Muscle layer of duodenum (tissue), 2 donors: ENCODE measurements at regions not wholly inside any gene's neighbourhood (a gene's known extent, or its start where the extent isn't known, plus 50 kb on each side); places are given as distances from the start of the nearest gene placed in this dataset.
"Not testable (repeated sequence)": the region's sequence is repeated elsewhere in the genome, so short reads cannot be mapped to it uniquely, and the experiment has no call there.

Experiments
- H3K27ac ChIP-seq: one replicate; pipeline ENCODE4 v1.7.0; 2013; ENCODE audit warnings: mild to moderate bottlenecking, low read length
- H3K27me3 ChIP-seq: one replicate; pipeline ENCODE4 v1.7.0; 2013; ENCODE audit warnings: low read depth, mild to moderate bottlenecking, control low read depth, low read length
- H3K36me3 ChIP-seq, 2 donors: one replicate each; pipeline ENCODE4 v1.7.0; 2013; ENCODE audit warnings: low read length in 2 of 2, control low read depth in 1 of 2, mild to moderate bottlenecking in 1 of 2; ENCODE audit not compliant: insufficient read depth in 2 of 2, control insufficient read depth in 1 of 2
- H3K4me1 ChIP-seq, 2 donors: one replicate each; pipeline ENCODE4 v1.7.0; 2013; ENCODE audit warnings: low read length in 2 of 2, mild to moderate bottlenecking in 2 of 2, control low read depth in 1 of 2, moderate library complexity in 1 of 2; ENCODE audit not compliant: insufficient read depth in 2 of 2, control insufficient read depth in 1 of 2
- H3K4me3 ChIP-seq, 2 donors: one replicate each; pipeline ENCODE4 v1.7.0; 2013; ENCODE audit warnings: low read length in 2 of 2, low read depth in 1 of 2, mild to moderate bottlenecking in 1 of 2
- H3K9me3 ChIP-seq, 2 donors: one replicate each; pipeline ENCODE4 v1.7.0; 2013; ENCODE audit warnings: low read length in 2 of 2, control low read depth in 1 of 2, mild to moderate bottlenecking in 1 of 2; ENCODE audit not compliant: control insufficient read depth in 1 of 2
- donor health status: healthy.

GRCh38 chr1:102500758-102501157, 504.0 kb upstream of the OLFM3 start:
- H3K27ac ChIP-seq: no peak overlapping the region
- H3K36me3 ChIP-seq: no peaks in the 10 kb centered on the region

GRCh38 chr1:102498929-102499328, 502.2 kb upstream of the OLFM3 start:
- Histone ChIP-seq H3K27ac (no peak overlapping the region), H3K9me3 (peaks cover 6 to 8% of the 10 kb centered on the region in 2 donors), H3K4me1 (no peaks in the 10 kb centered on the region), H3K27me3 (no peaks in the 10 kb centered on the region), H3K36me3 (no peaks in the 10 kb centered on the region), H3K4me3 (no peak overlapping the region)

More at GRCh38 chr1:102500758-102501157, 504.0 kb upstream of the OLFM3 start:
- Histone ChIP-seq H3K9me3 (peaks cover 0 to 8% of the 10 kb centered on the region in 2 donors), H3K27me3 (no peaks in the 10 kb centered on the region), H3K4me3 (no peak overlapping the region), H3K4me1 (no peaks in the 10 kb centered on the region)

- not testable (repeated sequence) for H3K9me3 ChIP-seq, H3K27ac ChIP-seq, H3K27me3 ChIP-seq, H3K4me3 ChIP-seq, H3K4me1 ChIP-seq, H3K36me3 ChIP-seq
Observed at GRCh38 chr1:102497810-102498209, 501.1 kb upstream of the OLFM3 start.

GRCh38 chr1:102472520-102472919, 475.8 kb upstream of the OLFM3 start:
- no peaks in the 10 kb centered on the region for H3K9me3 ChIP-seq
- no peaks in the 10 kb centered on the region for H3K4me1 ChIP-seq
- no peaks in the 10 kb centered on the region for H3K36me3 ChIP-seq
- no peaks in the 10 kb centered on the region for H3K27me3 ChIP-seq
- no peak overlapping the region for H3K4me3 ChIP-seq
- no peak overlapping the region for H3K27ac ChIP-seq

GRCh38 chr1:102470767-102471166, 474.0 kb upstream of the OLFM3 start:
- H3K4me3 ChIP-seq: no peak overlapping the region
- H3K9me3 ChIP-seq: no peaks in the 10 kb centered on the region
- H3K36me3 ChIP-seq: no peaks in the 10 kb centered on the region
- H3K27me3 ChIP-seq: no peaks in the 10 kb centered on the region
- H3K27ac ChIP-seq: no peak overlapping the region
- H3K4me1 ChIP-seq: no peaks in the 10 kb centered on the region

- Histone ChIP-seq H3K4me1 (no peaks in the 10 kb centered on the region), H3K4me3 (no peak overlapping the region), H3K36me3 (no peaks in the 10 kb centered on the region), H3K27ac (no peak overlapping the region), H3K9me3 (no peaks in the 10 kb centered on the region), H3K27me3 (no peaks in the 10 kb centered on the region)
Observed at GRCh38 chr1:102466487-102466886, 469.8 kb upstream of the OLFM3 start.

DNA sequence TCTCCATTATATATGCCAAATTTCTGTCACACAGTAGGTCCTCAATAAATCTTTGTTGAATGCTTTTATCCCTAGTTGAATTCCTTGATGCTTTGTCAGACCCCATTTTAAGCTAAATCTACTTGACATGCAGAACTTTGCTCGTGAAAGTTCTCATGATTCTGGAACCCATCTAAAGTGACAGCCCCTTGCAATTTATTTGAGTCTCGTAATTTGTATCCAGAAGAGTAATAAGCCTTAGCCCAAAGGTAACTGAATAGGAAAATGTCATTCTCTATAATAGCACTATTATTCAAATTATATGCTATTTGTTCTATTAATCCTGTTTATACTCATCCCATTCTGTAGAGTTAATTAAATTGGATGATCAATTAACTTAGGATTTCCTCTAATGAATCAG, 466.6 kb upstream of the OLFM3 start:
- Histone ChIP-seq H3K9me3 (no peaks in the 10 kb centered on the region), H3K4me1 (no peaks in the 10 kb centered on the region), H3K27ac (no peak overlapping the region), H3K27me3 (no peaks in the 10 kb centered on the region), H3K36me3 (no peaks in the 10 kb centered on the region), H3K4me3 (no peak overlapping the region)

- H3K27me3 ChIP-seq, H3K4me1 ChIP-seq, H3K4me3 ChIP-seq, H3K36me3 ChIP-seq, H3K9me3 ChIP-seq, H3K27ac ChIP-seq: not testable (repeated sequence)
Observed at GRCh38 chr1:102442317-102442716, 445.6 kb upstream of the OLFM3 start.

- H3K9me3 ChIP-seq: no peaks in the 10 kb centered on the region
- H3K27ac ChIP-seq: no peak overlapping the region
- no peaks in the 10 kb centered on the region for H3K27me3 ChIP-seq
Observed at GRCh38 chr1:102435483-102435882, 438.8 kb upstream of the OLFM3 start.

DNA sequence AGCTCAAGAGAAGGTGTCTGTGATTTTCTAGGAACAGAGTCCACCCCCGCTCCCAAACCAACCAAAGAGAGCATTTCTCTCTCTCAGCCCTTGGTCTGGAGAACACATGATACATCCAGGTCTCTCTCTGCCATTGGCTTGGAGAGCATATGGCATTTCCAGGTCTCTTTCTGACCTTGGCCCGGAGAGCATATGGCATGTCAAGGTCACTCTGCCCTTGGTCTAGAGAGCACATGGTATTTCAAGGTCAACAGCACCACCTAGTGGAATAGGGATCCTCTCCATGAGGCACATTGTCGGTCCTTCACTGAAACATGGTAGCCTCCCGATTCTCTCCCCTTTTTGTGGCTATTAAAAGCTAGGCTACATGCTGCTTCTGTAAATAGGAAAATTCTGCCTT, 437.7 kb upstream of the OLFM3 start:
- no peaks in the 10 kb centered on the region for H3K4me1 ChIP-seq

More at GRCh38 chr1:102435483-102435882, 438.8 kb upstream of the OLFM3 start:
- Histone ChIP-seq H3K4me3 (no peak overlapping the region), H3K4me1 (no peaks in the 10 kb centered on the region), H3K36me3 (no peaks in the 10 kb centered on the region)

GRCh38 chr1:102431253-102431652, 434.5 kb upstream of the OLFM3 start:
- H3K9me3 ChIP-seq: no peaks in the 10 kb centered on the region
- H3K4me3 ChIP-seq: no peak overlapping the region
- no peak overlapping the region for H3K27ac ChIP-seq
- H3K36me3 ChIP-seq: no peaks in the 10 kb centered on the region
- H3K27me3 ChIP-seq: no peaks in the 10 kb centered on the region
- H3K4me1 ChIP-seq: no peaks in the 10 kb centered on the region

More for the DNA sequence above, 437.7 kb upstream of the OLFM3 start:
- H3K4me3 ChIP-seq: no peak overlapping the region
- H3K36me3 ChIP-seq: no peaks in the 10 kb centered on the region
- no peaks in the 10 kb centered on the region for H3K9me3 ChIP-seq
- no peak overlapping the region for H3K27ac ChIP-seq
- H3K27me3 ChIP-seq: no peaks in the 10 kb centered on the region

GRCh38 chr1:102420034-102420433, 423.3 kb upstream of the OLFM3 start:
- H3K9me3 ChIP-seq: no peaks in the 10 kb centered on the region
- H3K4me3 ChIP-seq: no peak overlapping the region
- no peaks in the 10 kb centered on the region for H3K27me3 ChIP-seq
- H3K4me1 ChIP-seq: no peaks in the 10 kb centered on the region
- H3K27ac ChIP-seq: no peak overlapping the region
- H3K36me3 ChIP-seq: no peaks in the 10 kb centered on the region
